ENCODE measurements at regions not wholly inside any gene's neighbourhood (a gene's known extent, or its start where the extent isn't known, plus 50 kb on each side); places are given as distances from the start of the nearest gene placed in this dataset.

DNA sequence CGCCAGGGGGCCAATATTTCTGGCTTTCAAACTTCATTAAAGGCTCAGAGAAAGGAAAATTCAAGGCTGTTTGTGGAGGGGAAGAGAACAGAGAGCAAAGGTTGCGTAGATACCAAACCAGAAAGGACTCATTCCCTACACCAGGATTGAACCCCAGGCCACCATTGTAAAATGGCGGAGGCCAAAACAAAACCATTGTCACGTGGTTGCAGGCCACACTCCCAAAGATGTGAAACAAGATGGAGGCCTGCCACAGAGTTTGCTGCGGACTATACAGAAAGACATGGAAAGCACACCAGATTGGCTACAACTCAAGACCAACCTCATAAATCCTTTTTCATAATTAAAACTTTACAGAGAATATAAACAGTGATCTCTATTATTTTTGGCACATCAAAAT is 116.5 kb downstream of the KCNK1 start:
- Mint-ChIP-seq H3K27me3 (no peaks in the 10 kb centered on the region), H3K4me1 (ENCODE audit: low read depth) (no peaks in the 10 kb centered on the region), H3K27ac (no peak overlapping the region), H3K36me3 (ENCODE audit: low read depth) (no peaks in the 10 kb centered on the region), H3K4me3 (no peak overlapping the region), H3K9me3 (no peaks in the 10 kb centered on the region)
- ChIA-PET CTCF (no interaction called here), POLR2A (interaction anchor here (0.6 to 0.7 kb wide), 2 partner anchors 113 to 249 kb away, joined by 3 to 4 read pairs; no protein-coding TSS in a partner anchor)
- ATAC-seq: no peak
- intact Hi-C loops (cut with micrococcal nuclease): no loop called here
- TF ChIP-seq, protein P1, sequence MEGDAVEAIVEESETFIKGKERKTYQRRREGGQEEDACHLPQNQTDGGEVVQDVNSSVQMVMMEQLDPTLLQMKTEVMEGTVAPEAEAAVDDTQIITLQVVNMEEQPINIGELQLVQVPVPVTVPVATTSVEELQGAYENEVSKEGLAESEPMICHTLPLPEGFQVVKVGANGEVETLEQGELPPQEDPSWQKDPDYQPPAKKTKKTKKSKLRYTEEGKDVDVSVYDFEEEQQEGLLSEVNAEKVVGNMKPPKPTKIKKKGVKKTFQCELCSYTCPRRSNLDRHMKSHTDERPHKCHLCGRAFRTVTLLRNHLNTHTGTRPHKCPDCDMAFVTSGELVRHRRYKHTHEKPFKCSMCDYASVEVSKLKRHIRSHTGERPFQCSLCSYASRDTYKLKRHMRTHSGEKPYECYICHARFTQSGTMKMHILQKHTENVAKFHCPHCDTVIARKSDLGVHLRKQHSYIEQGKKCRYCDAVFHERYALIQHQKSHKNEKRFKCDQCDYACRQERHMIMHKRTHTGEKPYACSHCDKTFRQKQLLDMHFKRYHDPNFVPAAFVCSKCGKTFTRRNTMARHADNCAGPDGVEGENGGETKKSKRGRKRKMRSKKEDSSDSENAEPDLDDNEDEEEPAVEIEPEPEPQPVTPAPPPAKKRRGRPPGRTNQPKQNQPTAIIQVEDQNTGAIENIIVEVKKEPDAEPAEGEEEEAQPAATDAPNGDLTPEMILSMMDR (IDR thresholded peaks at IDR 0.05): no peak
- DNase-seq: no peak

- ATAC-seq: no peak
- Mint-ChIP-seq H3K27me3 (no peaks in the 10 kb centered on the region), H3K4me3 (no peak overlapping the region), H3K36me3 (ENCODE audit: low read depth) (no peaks in the 10 kb centered on the region), H3K4me1 (ENCODE audit: low read depth) (no peaks in the 10 kb centered on the region), H3K27ac (no peak overlapping the region), H3K9me3 (no peaks in the 10 kb centered on the region)
- POLR2A ChIA-PET: interaction anchor here (0.6 to 0.7 kb wide), 2 partner anchors 114 to 249 kb away, joined by 3 to 4 read pairs; no protein-coding TSS in a partner anchor
- no peak for DNase-seq
- intact Hi-C loops (cut with micrococcal nuclease): no loop called here
- TF ChIP-seq, protein P1 (IDR thresholded peaks at IDR 0.05): no peak
- CTCF ChIA-PET: no interaction called here
Observed at GRCh38 chr1:233730809-233731208, 116.9 kb downstream of the KCNK1 start.

DNA sequence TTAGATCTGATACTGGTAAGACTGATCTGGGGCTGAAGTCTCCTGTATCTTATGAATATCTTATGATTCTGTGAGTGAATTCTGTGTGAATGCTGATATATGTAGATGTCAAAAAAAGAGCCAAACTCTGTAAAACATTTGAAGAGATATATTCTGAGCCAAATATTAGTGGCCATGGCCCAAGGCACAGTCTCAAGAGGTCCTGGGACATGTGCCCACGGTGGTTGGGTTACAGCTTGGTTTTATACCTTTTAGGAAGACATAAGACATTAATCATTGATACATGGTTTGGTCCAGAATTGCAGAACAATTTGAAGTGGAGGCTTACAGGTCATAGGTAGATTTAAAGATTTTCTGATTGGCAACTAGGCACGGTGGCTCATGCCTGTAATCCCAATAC is 118.3 kb downstream of the KCNK1 start:
- intact Hi-C loops (cut with micrococcal nuclease): no loop called here
- Mint-ChIP-seq H3K36me3 (ENCODE audit: low read depth) (no peaks in the 10 kb centered on the region), H3K27me3 (no peaks in the 10 kb centered on the region), H3K4me3 (no peak overlapping the region), H3K4me1 (ENCODE audit: low read depth) (no peaks in the 10 kb centered on the region), H3K27ac (no peak overlapping the region), H3K9me3 (no peaks in the 10 kb centered on the region)
- DNase-seq (no peak), ATAC-seq (no peak)
- POLR2A ChIA-PET: no interaction called here
- TF ChIP-seq, protein P1 (IDR thresholded peaks at IDR 0.05): no peak
- CTCF ChIA-PET: no interaction called here

DNA sequence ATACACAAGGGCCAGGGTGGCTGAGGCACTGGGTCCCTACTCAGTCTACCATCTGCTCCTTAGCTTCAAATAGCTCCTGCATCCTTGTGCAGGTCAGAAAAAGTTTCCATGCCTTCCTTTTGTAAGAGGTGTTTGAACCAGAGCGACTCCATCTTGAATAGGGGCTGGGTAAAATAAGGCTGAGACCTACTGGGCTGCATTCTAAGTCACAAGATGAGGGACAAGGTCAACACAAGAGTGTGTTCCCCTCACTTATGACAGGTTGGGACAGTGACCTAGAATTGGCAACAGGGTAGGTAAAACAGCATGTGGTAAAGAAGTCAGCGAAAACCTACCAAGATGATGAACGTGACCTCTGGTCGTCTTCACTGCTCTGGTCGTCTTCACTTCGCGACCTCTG is 120.5 kb downstream of the KCNK1 start:
- CTCF ChIA-PET: no interaction called here
- Mint-ChIP-seq H3K36me3 (ENCODE audit: low read depth) (no peaks in the 10 kb centered on the region), H3K4me3 (no peak overlapping the region), H3K27ac (no peak overlapping the region), H3K27me3 (no peaks in the 10 kb centered on the region), H3K9me3 (no peaks in the 10 kb centered on the region), H3K4me1 (ENCODE audit: low read depth) (no peaks in the 10 kb centered on the region)
- TF ChIP-seq, protein P1 (IDR thresholded peaks at IDR 0.05): no peak
- POLR2A ChIA-PET: no interaction called here
- DNase-seq (no peak), ATAC-seq (no peak)
- intact Hi-C loops (cut with micrococcal nuclease): no loop called here

- ChIA-PET POLR2A (no interaction called here), CTCF (no interaction called here)
- DNase-seq (no peak), ATAC-seq (no peak)
- Mint-ChIP-seq H3K36me3 (ENCODE audit: low read depth) (no peaks in the 10 kb centered on the region), H3K4me3 (no peak overlapping the region), H3K9me3 (no peaks in the 10 kb centered on the region), H3K27me3 (peaks cover 2% of the 10 kb centered on the region), H3K4me1 (ENCODE audit: low read depth) (no peaks in the 10 kb centered on the region), H3K27ac (no peak overlapping the region)
- intact Hi-C loops (cut with micrococcal nuclease): no loop called here
- TF ChIP-seq, protein P1 (IDR thresholded peaks at IDR 0.05): no peak
Observed at GRCh38 chr1:233735331-233735730, 121.4 kb downstream of the KCNK1 start.
